SK-N-SH treated with all-trans-retinoic acid at 6 μM for 48 hours (cell line): ENCODE measurements at regions not wholly inside any gene's neighbourhood (a gene's known extent, or its start where the extent isn't known, plus 50 kb on each side); places are given as distances from the start of the nearest gene placed in this dataset.

ENCODE experiments used
- ATAC-seq: fragments of 200-7000 bp; cut with Tn5 transposase; 3 replicates; pipeline ENCODE4 v1.9.1; 2020; ENCODE audit warnings: mild to moderate bottlenecking, moderate library complexity
- ARNTL ChIP-seq: fragments of 450-650 bp; formaldehyde crosslinking; IDR thresholded peaks from 2 replicates; pipeline ENCODE4 v1.5.0; 2020; ENCODE audit warnings: low read depth, mild to moderate bottlenecking, moderate library complexity, borderline replicate concordance
- CSDC2 ChIP-seq: fragments of 250-450 bp; sonication (Bioruptor Pico); IDR thresholded peaks from 2 replicates; pipeline ENCODE4 v1.5.0; 2020; ENCODE audit warnings: mild to moderate bottlenecking, moderate library complexity
- ESRRG ChIP-seq: fragments of 250-450 bp; sonication (Bioruptor Pico); IDR thresholded peaks from 2 replicates; pipeline ENCODE4 v1.6.1; 2021; ENCODE audit warnings: mild to moderate bottlenecking
- GLIS3 ChIP-seq: fragments of 250-450 bp; sonication (Bioruptor Pico); IDR thresholded peaks from 2 replicates; pipeline ENCODE4 v1.5.0; 2020; ENCODE audit warnings: mild to moderate bottlenecking, moderate library complexity
- ISL1 ChIP-seq: fragments of 250-450 bp; sonication (Bioruptor Pico); IDR thresholded peaks from 2 replicates; pipeline ENCODE4 v2.1.2; 2022; ENCODE audit warnings: mild to moderate bottlenecking, moderate library complexity
- PPARA ChIP-seq: fragments of 250-450 bp; sonication (Bioruptor Pico); IDR thresholded peaks from 2 replicates; pipeline ENCODE4 v1.5.0; 2020; ENCODE audit warnings: mild to moderate bottlenecking, borderline replicate concordance
- SNAI2 ChIP-seq: fragments of 250-450 bp; sonication (Bioruptor Pico); IDR thresholded peaks from 2 replicates; pipeline ENCODE4 v1.5.0; 2020; ENCODE audit warnings: mild to moderate bottlenecking, moderate library complexity
- TCF4 ChIP-seq: fragments of 250-450 bp; sonication (Bioruptor Pico); IDR thresholded peaks from 2 replicates; pipeline ENCODE4 v1.8.0; 2021; ENCODE audit warnings: mild to moderate bottlenecking, moderate library complexity, borderline replicate concordance
- TOX ChIP-seq: fragments of 250-450 bp; sonication (Bioruptor Pico); IDR thresholded peaks from 2 replicates; pipeline ENCODE4 v1.8.0; 2021; ENCODE audit warnings: mild to moderate bottlenecking, moderate library complexity, borderline replicate concordance
- ZC3H10 ChIP-seq: fragments of 250-450 bp; sonication (Bioruptor Pico); IDR thresholded peaks from 2 replicates; pipeline ENCODE4 v1.5.1; 2021; ENCODE audit warnings: mild to moderate bottlenecking, moderate library complexity
- ZFP3 ChIP-seq: fragments of 250-450 bp; sonication (Bioruptor Pico); IDR thresholded peaks from 2 replicates; pipeline ENCODE4 v1.5.0; 2020; ENCODE audit warnings: mild to moderate bottlenecking, moderate library complexity
- ZFP30 ChIP-seq: fragments of 450-650 bp; formaldehyde crosslinking; IDR thresholded peaks from 2 replicates; pipeline ENCODE4 v1.5.0; 2022; ENCODE audit warnings: mild to moderate bottlenecking, moderate library complexity
- ZNF565 ChIP-seq: fragments of 450-650 bp; formaldehyde crosslinking; conservative IDR thresholded peaks from 2 replicates; pipeline ENCODE4 v1.5.0; 2020; ENCODE audit warnings: low read depth, mild to moderate bottlenecking, moderate library complexity
- ZNF70 ChIP-seq: fragments of 450-650 bp; formaldehyde crosslinking; IDR thresholded peaks from 2 replicates; pipeline ENCODE4 v1.5.0; 2020; ENCODE audit warnings: mild to moderate bottlenecking, moderate library complexity
- TF ChIP-seq, protein P1 (sequence below): fragments of 250-450 bp; sonication (Bioruptor Pico); IDR thresholded peaks from 2 replicates; pipeline ENCODE4 v1.8.0; 2021; ENCODE audit warnings: low read depth, mild to moderate bottlenecking, moderate library complexity, borderline replicate concordance
- TF ChIP-seq, protein P2 (sequence below): fragments of 250-450 bp; sonication (Bioruptor Pico); IDR thresholded peaks from 2 replicates; pipeline ENCODE4 v1.8.0; 2020; ENCODE audit warnings: mild to moderate bottlenecking, moderate library complexity, borderline replicate concordance

DNA sequence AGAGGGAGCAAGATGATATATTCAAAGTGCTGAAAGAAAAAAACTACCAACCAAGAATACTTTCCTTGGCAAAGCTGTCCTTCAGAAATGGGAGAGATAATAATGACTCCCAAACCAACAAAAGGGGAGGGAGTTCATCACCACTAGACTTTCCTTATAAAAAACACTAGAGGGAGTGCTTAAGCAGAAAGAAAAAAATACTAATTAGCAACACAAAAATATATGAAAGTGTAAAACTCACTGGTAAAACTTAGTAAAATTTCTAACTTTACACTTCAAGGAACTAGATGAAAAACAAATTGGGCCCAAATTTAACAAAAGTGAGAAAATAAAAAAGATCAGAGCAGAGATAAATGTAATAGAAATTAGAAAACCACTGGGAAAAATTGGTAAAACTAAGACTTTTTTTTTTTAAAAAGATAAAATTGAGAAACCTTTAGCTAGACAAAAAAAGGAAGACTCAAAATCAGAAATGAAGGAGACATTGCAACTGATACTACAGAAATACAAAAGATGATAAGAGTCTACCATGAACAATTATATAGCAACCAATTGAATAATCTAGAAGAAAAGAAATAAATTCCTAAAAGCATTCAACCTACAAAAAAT, 60.4 kb upstream of the FAR2 start:
- no peak for ATAC-seq

More for the DNA sequence above, 60.4 kb upstream of the FAR2 start:
- TF ChIP-seq ZC3H10 = no peak
- TF ChIP-seq ZFP30 (CRISPR knock-in tag) = no peak
- TF ChIP-seq, protein P1, sequence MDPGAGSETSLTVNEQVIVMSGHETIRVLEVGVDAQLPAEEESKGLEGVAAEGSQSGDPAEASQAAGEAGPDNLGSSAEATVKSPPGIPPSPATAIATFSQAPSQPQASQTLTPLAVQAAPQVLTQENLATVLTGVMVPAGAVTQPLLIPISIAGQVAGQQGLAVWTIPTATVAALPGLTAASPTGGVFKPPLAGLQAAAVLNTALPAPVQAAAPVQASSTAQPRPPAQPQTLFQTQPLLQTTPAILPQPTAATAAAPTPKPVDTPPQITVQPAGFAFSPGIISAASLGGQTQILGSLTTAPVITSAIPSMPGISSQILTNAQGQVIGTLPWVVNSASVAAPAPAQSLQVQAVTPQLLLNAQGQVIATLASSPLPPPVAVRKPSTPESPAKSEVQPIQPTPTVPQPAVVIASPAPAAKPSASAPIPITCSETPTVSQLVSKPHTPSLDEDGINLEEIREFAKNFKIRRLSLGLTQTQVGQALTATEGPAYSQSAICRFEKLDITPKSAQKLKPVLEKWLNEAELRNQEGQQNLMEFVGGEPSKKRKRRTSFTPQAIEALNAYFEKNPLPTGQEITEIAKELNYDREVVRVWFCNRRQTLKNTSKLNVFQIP (CRISPR knock-in tag) = no peak
- no peak for TF ChIP-seq SNAI2 (CRISPR knock-in tag)
- TF ChIP-seq PPARA (CRISPR knock-in tag) = no peak
- TF ChIP-seq, protein P2, sequence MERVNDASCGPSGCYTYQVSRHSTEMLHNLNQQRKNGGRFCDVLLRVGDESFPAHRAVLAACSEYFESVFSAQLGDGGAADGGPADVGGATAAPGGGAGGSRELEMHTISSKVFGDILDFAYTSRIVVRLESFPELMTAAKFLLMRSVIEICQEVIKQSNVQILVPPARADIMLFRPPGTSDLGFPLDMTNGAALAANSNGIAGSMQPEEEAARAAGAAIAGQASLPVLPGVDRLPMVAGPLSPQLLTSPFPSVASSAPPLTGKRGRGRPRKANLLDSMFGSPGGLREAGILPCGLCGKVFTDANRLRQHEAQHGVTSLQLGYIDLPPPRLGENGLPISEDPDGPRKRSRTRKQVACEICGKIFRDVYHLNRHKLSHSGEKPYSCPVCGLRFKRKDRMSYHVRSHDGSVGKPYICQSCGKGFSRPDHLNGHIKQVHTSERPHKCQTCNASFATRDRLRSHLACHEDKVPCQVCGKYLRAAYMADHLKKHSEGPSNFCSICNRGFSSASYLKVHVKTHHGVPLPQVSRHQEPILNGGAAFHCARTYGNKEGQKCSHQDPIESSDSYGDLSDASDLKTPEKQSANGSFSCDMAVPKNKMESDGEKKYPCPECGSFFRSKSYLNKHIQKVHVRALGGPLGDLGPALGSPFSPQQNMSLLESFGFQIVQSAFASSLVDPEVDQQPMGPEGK (CRISPR knock-in tag) = no peak
- no peak for TF ChIP-seq ARNTL
- no peak for TF ChIP-seq ZFP3 (CRISPR knock-in tag)
- no peak for TF ChIP-seq ISL1 (CRISPR knock-in tag)
- no peak for TF ChIP-seq ZNF70
- no peak for TF ChIP-seq GLIS3 (CRISPR knock-in tag)
- no peak for TF ChIP-seq TOX (CRISPR knock-in tag)
- TF ChIP-seq ZNF565 = no peak
- TF ChIP-seq TCF4 (CRISPR knock-in tag) = no peak
- TF ChIP-seq CSDC2 (CRISPR knock-in tag) = no peak
- no peak for TF ChIP-seq ESRRG (CRISPR knock-in tag)
